ENCODE measurements at regions not wholly inside any gene's neighbourhood (a gene's known extent, or its start where the extent isn't known, plus 50 kb on each side); places are given as distances from the start of the nearest gene placed in this dataset.

GRCh38 chr5:120088412-120088811 lies 375.7 kb upstream of the PRR16 start:
- no peak for TF ChIP-seq CTCF (conservative IDR thresholded peaks at IDR 0.05; ENCODE audit: low read length)
- TF ChIP-seq EZH2phosphoT487 (IDR thresholded peaks at IDR 0.05; ENCODE audit: borderline replicate concordance, low read depth, low read length): no peak

Data from OCI-LY7 (cell line).